Neural progenitor cell (in vitro differentiated cells): ENCODE measurements at regions not wholly inside any gene's neighbourhood (a gene's known extent, or its start where the extent isn't known, plus 50 kb on each side); places are given as distances from the start of the nearest gene placed in this dataset.

Source experiments
- CTCF ChIP-seq: fragments of 200-600 bp; sonication (generic); IDR thresholded peaks from 2 replicates; pipeline ENCODE4 v1.5.1; 2017; ENCODE audit warnings: antibody characterized with exemption, mild to moderate bottlenecking
- EZH2 ChIP-seq: fragments of 200-600 bp; sonication (generic); IDR thresholded peaks from 2 replicates; pipeline ENCODE4 v1.6.1; 2017; ENCODE audit warnings: antibody characterized with exemption, mild to moderate bottlenecking, moderate library complexity
- EZH2phosphoT487 ChIP-seq: fragments of 200-600 bp; sonication (generic); IDR thresholded peaks from 2 replicates; pipeline ENCODE4 v1.6.1; 2017; ENCODE audit warnings: antibody characterized with exemption

- TF ChIP-seq EZH2 (no peak), CTCF (no peak), EZH2phosphoT487 (no peak)
Observed at GRCh38 chrX:115400960-115401359, 111.4 kb downstream of the LUZP4 start.
